GM23338 (cell line): ENCODE measurements at regions not wholly inside any gene's neighbourhood (a gene's known extent, or its start where the extent isn't known, plus 50 kb on each side); places are given as distances from the start of the nearest gene placed in this dataset.

Experiments
- ATAC-seq: fragments of 200-7000 bp; cut with Tn5 transposase; 3 replicates; pipeline ENCODE4 v1.9.1; 2020
- DNase-seq: peaks from one replicate; pipeline ENCODE4 v3.0.0-alpha.2; 2015; ENCODE audit warnings: low spot score
- H2AFZ ChIP-seq: fragments of 200-600 bp; sonication (generic); 2 replicates; pipeline ENCODE4 v1.8.0; 2016; ENCODE audit warnings: antibody characterized with exemption, mild to moderate bottlenecking, moderate library complexity
- H3F3A ChIP-seq: fragments of 200-600 bp; sonication (generic); replicated peaks from 2 replicates; pipeline ENCODE4 v1.8.0; 2017; ENCODE audit warnings: antibody characterized with exemption, mixed run types, low read depth
- H3K27ac ChIP-seq: fragments of 200-600 bp; sonication (generic); 2 replicates; pipeline ENCODE4 v1.6.1; 2016; ENCODE audit warnings: low read depth
- H3K27me3 ChIP-seq: fragments of 200-600 bp; sonication (generic); 2 replicates; pipeline ENCODE4 v1.8.0; 2016; ENCODE audit warnings: mild to moderate bottlenecking, mixed run types, moderate library complexity; ENCODE audit not compliant: insufficient read depth
- H3K36me3 ChIP-seq: fragments of 200-600 bp; sonication (generic); 2 replicates; pipeline ENCODE4 v1.8.0; 2016; ENCODE audit warnings: mild to moderate bottlenecking; ENCODE audit not compliant: insufficient read depth
- H3K4me1 ChIP-seq: fragments of 200-600 bp; sonication (generic); 2 replicates; pipeline ENCODE4 v1.8.0; 2016; ENCODE audit warnings: mild to moderate bottlenecking, moderate library complexity; ENCODE audit not compliant: insufficient read depth
- H3K4me2 ChIP-seq: fragments of 200-600 bp; sonication (generic); 2 replicates; pipeline ENCODE4 v1.7.1; 2017; ENCODE audit warnings: mixed run types
- H3K4me3 ChIP-seq: fragments of 200-600 bp; sonication (generic); 2 replicates; pipeline ENCODE4 v1.6.1; 2016; ENCODE audit warnings: mixed run types
- H3K79me2 ChIP-seq: fragments of 200-600 bp; sonication (generic); replicated peaks from 2 replicates; pipeline ENCODE4 v1.8.0; 2017; ENCODE audit warnings: mild to moderate bottlenecking; ENCODE audit not compliant: insufficient read depth
- H3K9me2 ChIP-seq: fragments of 200-600 bp; sonication (generic); 2 replicates; pipeline ENCODE4 v1.8.0; 2017; ENCODE audit not compliant: insufficient read depth
- H4K20me1 ChIP-seq: fragments of 200-600 bp; sonication (generic); replicated peaks from 2 replicates; pipeline ENCODE4 v1.8.0; 2017; ENCODE audit warnings: mild to moderate bottlenecking; ENCODE audit not compliant: insufficient read depth
- H3K27ac Mint-ChIP-seq: 2 replicates; pipeline ENCODE4 v1.8.0; 2020; ENCODE audit warnings: inconsistent platforms, mild to moderate bottlenecking, moderate library complexity, mixed read lengths
- H3K27me3 Mint-ChIP-seq: 3 replicates; pipeline ENCODE4 v1.8.0; 2022; ENCODE audit warnings: low read depth, mild to moderate bottlenecking, moderate library complexity, mixed read lengths, inconsistent platforms; ENCODE audit not compliant: insufficient read depth, poor library complexity
- H3K36me3 Mint-ChIP-seq: 3 replicates; pipeline ENCODE4 v1.8.0; 2021; ENCODE audit warnings: low read depth, mild to moderate bottlenecking, inconsistent platforms, moderate library complexity, mixed read lengths
- H3K4me1 Mint-ChIP-seq: 3 replicates; pipeline ENCODE4 v1.8.0; 2020; ENCODE audit warnings: mild to moderate bottlenecking, inconsistent platforms, mixed read lengths
- H3K4me3 Mint-ChIP-seq: 3 replicates; pipeline ENCODE4 v1.8.0; 2021; ENCODE audit warnings: moderate library complexity, mild to moderate bottlenecking, inconsistent platforms, mixed read lengths
- H3K9me3 Mint-ChIP-seq: 3 replicates; pipeline ENCODE4 v1.8.0; 2020; ENCODE audit warnings: moderate library complexity, mild to moderate bottlenecking, inconsistent platforms, mixed read lengths
- CTCF ChIP-seq, 2 experiments: fragments of 200-600 bp in 1 of 2; sonication (generic) in 1 of 2; conservative IDR thresholded peaks; 2 replicates each; pipeline versions ENCODE4 v1.5.1 to v1.6.1; 2016 to 2017; ENCODE audit warnings: antibody characterized with exemption in 2 of 2, low read depth in 2 of 2, mild to moderate bottlenecking in 2 of 2, moderate library complexity in 1 of 2
- EZH2 ChIP-seq: fragments of 200-600 bp; sonication (generic); IDR thresholded peaks from one replicate; pipeline ENCODE4 v1.8.0; 2017; ENCODE audit warnings: antibody characterized with exemption, mild to moderate bottlenecking, low read depth; ENCODE audit not compliant: unreplicated experiment
- EZH2phosphoT487 ChIP-seq: fragments of 200-600 bp; sonication (generic); IDR thresholded peaks from one replicate; pipeline ENCODE4 v1.8.1; 2018; ENCODE audit warnings: antibody characterized with exemption; ENCODE audit not compliant: unreplicated experiment
- JUNB ChIP-seq: IDR thresholded peaks from one replicate; pipeline ENCODE4 v1.6.1; 2016; ENCODE audit warnings: antibody characterized with exemption; ENCODE audit not compliant: unreplicated experiment
- NANOG ChIP-seq: IDR thresholded peaks from 2 replicates; pipeline ENCODE4 v1.6.1; 2016; ENCODE audit warnings: antibody characterized with exemption, borderline replicate concordance
- POLR2AphosphoS5 ChIP-seq: IDR thresholded peaks from 2 replicates; pipeline ENCODE4 v1.6.1; 2016; ENCODE audit warnings: antibody characterized with exemption, low read depth
- REST ChIP-seq: IDR thresholded peaks from one replicate; pipeline ENCODE4 v1.6.1; 2018; ENCODE audit warnings: antibody characterized with exemption; ENCODE audit not compliant: unreplicated experiment
- STAT1 ChIP-seq: IDR thresholded peaks from one replicate; pipeline ENCODE4 v1.6.1; 2016; ENCODE audit warnings: antibody characterized with exemption; ENCODE audit not compliant: unreplicated experiment
- ZNF114 ChIP-seq: fragments of 250-450 bp; sonication (Bioruptor Pico); IDR thresholded peaks from 2 replicates; pipeline ENCODE4 v1.5.0; 2020; ENCODE audit warnings: mild to moderate bottlenecking, moderate library complexity
- ZNF331 ChIP-seq: fragments of 250-450 bp; sonication (Bioruptor Pico); IDR thresholded peaks from 2 replicates; pipeline ENCODE4 v1.5.0; 2020; ENCODE audit warnings: low read depth, mild to moderate bottlenecking, moderate library complexity
- ZNF462 ChIP-seq: fragments of 250-450 bp; sonication (Bioruptor Pico); IDR thresholded peaks from 2 replicates; pipeline ENCODE4 v1.5.0; 2020; ENCODE audit warnings: mild to moderate bottlenecking, moderate library complexity

- Mint-ChIP-seq H3K4me3 (no peak overlapping the region), H3K27me3 (peaks cover 1% of the 10 kb centered on the region), H3K27ac (no peak overlapping the region), H3K9me3 (no peaks in the 10 kb centered on the region), H3K4me1 (no peaks in the 10 kb centered on the region), H3K36me3 (no peaks in the 10 kb centered on the region)
- TF ChIP-seq REST (no peak), STAT1 (no peak), ZNF114 (CRISPR knock-in tag) (no peak), EZH2 (no peak), NANOG (no peak), POLR2AphosphoS5 (no peak), EZH2phosphoT487 (no peak), CTCF (conservative IDR thresholded peaks at IDR 0.05; ENCODE audit: low read depth in 2 of 2) (no peak), ZNF462 (CRISPR knock-in tag) (no peak), ZNF331 (CRISPR knock-in tag) (no peak), JUNB (no peak)
- no peak overlapping the region for H3K4me3 ChIP-seq
- no peaks in the 10 kb centered on the region for H3K36me3 ChIP-seq
- H3K4me1 ChIP-seq = no peaks in the 10 kb centered on the region
- no peak overlapping the region for H3K27ac ChIP-seq
- H2AFZ ChIP-seq = no peak overlapping the region
- no peaks in the 10 kb centered on the region for H3F3A ChIP-seq
- H4K20me1 ChIP-seq = no peaks in the 10 kb centered on the region
- no peaks in the 10 kb centered on the region for H3K27me3 ChIP-seq
- ATAC-seq = no peak
- DNase-seq = no peak
- no peaks in the 10 kb centered on the region for H3K79me2 ChIP-seq
- H3K4me2 ChIP-seq = no peak overlapping the region
- no peaks in the 10 kb centered on the region for H3K9me2 ChIP-seq
These were observed 1224.0 kb upstream of the CDH18 start for GRCh38 chr5:21212026-21212425.
